SU-DHL-6 (cell line): ENCODE measurements at regions not wholly inside any gene's neighbourhood (a gene's known extent, or its start where the extent isn't known, plus 50 kb on each side); places are given as distances from the start of the nearest gene placed in this dataset.

Experiments
- H2AFZ ChIP-seq: fragments of 200-600 bp; sonication (generic); 2 replicates; pipeline ENCODE4 v1.6.1; 2014; ENCODE audit warnings: low read depth, mild to moderate bottlenecking, moderate library complexity, mixed read lengths, antibody characterized with exemption, low read length; ENCODE audit not compliant: severe bottlenecking
- H3F3A ChIP-seq: fragments of 200-600 bp; shearing (Covaris generic); 2 replicates; pipeline ENCODE4 v1.6.0; 2016; ENCODE audit warnings: antibody characterized with exemption, mild to moderate bottlenecking; ENCODE audit not compliant: insufficient read depth
- H3K27ac ChIP-seq: fragments of 200-600 bp; sonication (generic); 2 replicates; pipeline ENCODE4 v1.5.1; 2016; ENCODE audit warnings: low read depth, mild to moderate bottlenecking, low read length, moderate library complexity, mixed read lengths
- H3K27me3 ChIP-seq: fragments of 200-600 bp; sonication (generic), shearing (Covaris generic); 2 replicates; pipeline ENCODE4 v1.6.0; 2014; ENCODE audit warnings: mild to moderate bottlenecking, low read length
- H3K36me3 ChIP-seq: fragments of 200-600 bp; sonication (generic); 2 replicates; pipeline ENCODE4 v1.6.1; 2014; ENCODE audit warnings: mild to moderate bottlenecking, low read length, mixed read lengths
- H3K4me2 ChIP-seq: fragments of 300-600, 200-600 bp; shearing (Covaris generic), sonication (generic); 2 replicates; pipeline ENCODE4 v1.6.0; 2014; ENCODE audit warnings: low read length, low read depth, mild to moderate bottlenecking; ENCODE audit not compliant: poor library complexity, severe bottlenecking
- H3K4me3 ChIP-seq: fragments of 200-600 bp; sonication (generic); 2 replicates; pipeline ENCODE4 v1.5.1; 2014; ENCODE audit warnings: antibody characterized with exemption, low read length, mild to moderate bottlenecking, mixed read lengths; ENCODE audit not compliant: insufficient read depth, poor library complexity, severe bottlenecking
- H3K79me2 ChIP-seq: fragments of 200-600 bp; sonication (generic); 2 replicates; pipeline ENCODE4 v1.6.1; 2014; ENCODE audit warnings: mild to moderate bottlenecking, low read length, moderate library complexity; ENCODE audit not compliant: insufficient read depth
- H3K9ac ChIP-seq: fragments of 200-600 bp; sonication (generic); 2 replicates; pipeline ENCODE4 v1.7.0; 2014; ENCODE audit warnings: mild to moderate bottlenecking, low read length
- H3K9me2 ChIP-seq: fragments of 200-600 bp; sonication (generic); replicated peaks from 2 replicates; pipeline ENCODE4 v1.6.1; 2014; ENCODE audit warnings: low read length; ENCODE audit not compliant: insufficient read depth
- H3K9me3 ChIP-seq: fragments of 200-600 bp; sonication (generic); 2 replicates; pipeline ENCODE4 v1.6.1; 2014; ENCODE audit warnings: low read length, mixed read lengths; ENCODE audit not compliant: insufficient read depth
- H4K20me1 ChIP-seq: fragments of 200-600 bp; sonication (generic); 2 replicates; pipeline ENCODE4 v1.6.1; 2014; ENCODE audit warnings: low read depth, mild to moderate bottlenecking, antibody characterized with exemption, low read length, moderate library complexity, mixed read lengths
- CTCF ChIP-seq: fragments of 200-600 bp; sonication (generic); IDR thresholded peaks from one replicate; pipeline ENCODE4 v1.5.1; 2017; ENCODE audit warnings: antibody characterized with exemption, mild to moderate bottlenecking, low read length, moderate library complexity; ENCODE audit not compliant: insufficient read depth, poor library complexity, severe bottlenecking
- EZH2phosphoT487 ChIP-seq: fragments of 200-600 bp; sonication (generic), shearing (Covaris generic); conservative IDR thresholded peaks from 2 replicates; pipeline ENCODE4 v1.6.1; 2018; ENCODE audit warnings: mild to moderate bottlenecking, antibody characterized with exemption, low read length, moderate library complexity, mixed read lengths

- TF ChIP-seq EZH2phosphoT487 = no peak
- TF ChIP-seq CTCF = no peak
- Histone ChIP-seq H3K4me3 (no peak overlapping the region), H3F3A (no peaks in the 10 kb centered on the region), H3K4me2 (no peak overlapping the region), H3K36me3 (no peaks in the 10 kb centered on the region), H3K9ac (no peak overlapping the region), H2AFZ (no peak overlapping the region), H3K27me3 (no peaks in the 10 kb centered on the region), H3K9me3 (no peaks in the 10 kb centered on the region), H3K9me2 (no peaks in the 10 kb centered on the region), H4K20me1 (no peaks in the 10 kb centered on the region), H3K27ac (no peak overlapping the region), H3K79me2 (no peaks in the 10 kb centered on the region)
Observed at GRCh38 chr6:113420290-113420689, 436.9 kb upstream of the MARCKS start.

GRCh38 chr6:113421997-113422396, 435.1 kb upstream of the MARCKS start:
- no peaks in the 10 kb centered on the region for H3K9me3 ChIP-seq
- H3K4me3 ChIP-seq = no peak overlapping the region
- H3K9ac ChIP-seq = no peak overlapping the region
- no peak overlapping the region for H2AFZ ChIP-seq
- no peaks in the 10 kb centered on the region for H3K79me2 ChIP-seq
- H3F3A ChIP-seq = no peaks in the 10 kb centered on the region
- TF ChIP-seq CTCF = no peak
- TF ChIP-seq EZH2phosphoT487 = no peak
- H3K4me2 ChIP-seq = no peak overlapping the region
- no peaks in the 10 kb centered on the region for H3K27me3 ChIP-seq
- H3K36me3 ChIP-seq = no peaks in the 10 kb centered on the region
- no peaks in the 10 kb centered on the region for H4K20me1 ChIP-seq
- no peak overlapping the region for H3K27ac ChIP-seq
- no peaks in the 10 kb centered on the region for H3K9me2 ChIP-seq

GRCh38 chr6:113423956-113424355, 433.2 kb upstream of the MARCKS start:
- Histone ChIP-seq H3K4me2 (no peak overlapping the region), H3K79me2 (no peaks in the 10 kb centered on the region), H3F3A (no peaks in the 10 kb centered on the region), H3K27ac (no peak overlapping the region), H3K27me3 (no peaks in the 10 kb centered on the region), H4K20me1 (no peaks in the 10 kb centered on the region), H3K9me2 (no peaks in the 10 kb centered on the region), H3K36me3 (no peaks in the 10 kb centered on the region), H3K9ac (no peak overlapping the region), H2AFZ (no peak overlapping the region), H3K9me3 (no peaks in the 10 kb centered on the region), H3K4me3 (no peak overlapping the region)
- TF ChIP-seq CTCF = no peak
- no peak for TF ChIP-seq EZH2phosphoT487
